ENCODE measurements at regions not wholly inside any gene's neighbourhood (a gene's known extent, or its start where the extent isn't known, plus 50 kb on each side); places are given as distances from the start of the nearest gene placed in this dataset.
"Not testable (repeated sequence)": the region's sequence is repeated elsewhere in the genome, so short reads cannot be mapped to it uniquely, and the experiment has no call there.

- no peak for DNase-seq (ENCODE audit: low spot score)
Measured at GRCh38 chr2:234406085-234406484, 90.8 kb downstream of the ARL4C start.

DNA sequence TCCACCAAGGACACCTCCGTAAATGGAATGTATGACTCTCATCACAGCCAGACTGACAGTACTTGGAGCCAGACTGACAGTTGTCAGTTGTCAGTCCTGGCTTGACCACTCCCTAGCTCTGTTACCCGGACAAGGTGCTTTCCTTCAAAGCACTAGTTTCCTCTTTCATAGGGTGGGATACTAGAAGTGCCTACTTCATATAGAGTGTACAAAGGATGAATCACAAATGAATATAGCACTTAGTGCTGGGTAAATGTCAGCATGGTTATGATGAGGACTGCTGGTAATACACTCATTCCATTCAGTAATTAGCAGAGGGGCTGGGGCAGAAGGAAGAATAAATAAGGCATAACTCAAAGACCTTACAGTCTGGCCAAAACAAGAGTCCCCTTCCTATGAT, 91.4 kb downstream of the ARL4C start:
- no peak for DNase-seq (ENCODE audit: low spot score)

GRCh38 chr2:234404957-234405356, 91.9 kb downstream of the ARL4C start:
- no peak for DNase-seq (ENCODE audit: low spot score)

DNA sequence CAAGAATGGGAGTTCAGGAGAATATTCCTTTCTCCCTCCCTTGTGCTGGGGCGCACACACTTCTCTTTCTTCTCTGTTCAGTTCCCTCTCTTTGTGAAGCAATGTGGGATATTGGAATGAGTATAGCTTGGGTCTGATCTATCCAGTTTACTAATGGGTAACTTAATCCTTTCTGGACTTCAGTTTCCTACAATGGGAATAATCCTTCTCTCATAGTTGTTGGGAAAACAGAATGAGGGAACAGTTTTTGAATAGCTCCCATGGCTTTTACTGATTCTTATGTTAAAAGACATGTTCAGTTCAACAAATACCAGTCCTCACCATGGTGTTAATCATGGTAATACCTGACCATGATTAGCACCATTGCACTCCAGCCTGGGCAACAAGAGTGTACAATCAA, 93.1 kb downstream of the ARL4C start:
- no peak for DNase-seq (ENCODE audit: low spot score)

GRCh38 chr2:234403074-234403473, 93.8 kb downstream of the ARL4C start:
- no peak for DNase-seq (ENCODE audit: low spot score)

DNA sequence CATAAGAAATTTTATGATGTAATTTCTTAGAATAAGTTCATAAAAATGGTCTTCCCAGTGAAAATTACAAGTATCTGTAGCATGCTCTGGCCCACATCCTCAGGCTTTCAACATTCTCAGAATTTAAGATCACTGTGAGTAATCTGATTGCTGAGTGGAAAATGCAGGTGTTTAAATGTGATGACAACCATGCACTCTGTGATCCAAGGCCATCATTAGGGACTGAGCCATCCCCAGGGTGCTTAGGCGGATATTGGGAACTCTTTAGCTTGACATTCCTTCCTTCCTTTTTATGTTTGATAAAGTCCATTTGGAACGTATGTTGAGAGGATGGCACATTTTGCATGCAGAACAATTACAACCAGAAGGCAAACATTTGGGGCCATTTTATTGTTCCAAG, 95.5 kb downstream of the ARL4C start:
- DNase-seq (ENCODE audit: low spot score) = peak; percentile 13

DNA sequence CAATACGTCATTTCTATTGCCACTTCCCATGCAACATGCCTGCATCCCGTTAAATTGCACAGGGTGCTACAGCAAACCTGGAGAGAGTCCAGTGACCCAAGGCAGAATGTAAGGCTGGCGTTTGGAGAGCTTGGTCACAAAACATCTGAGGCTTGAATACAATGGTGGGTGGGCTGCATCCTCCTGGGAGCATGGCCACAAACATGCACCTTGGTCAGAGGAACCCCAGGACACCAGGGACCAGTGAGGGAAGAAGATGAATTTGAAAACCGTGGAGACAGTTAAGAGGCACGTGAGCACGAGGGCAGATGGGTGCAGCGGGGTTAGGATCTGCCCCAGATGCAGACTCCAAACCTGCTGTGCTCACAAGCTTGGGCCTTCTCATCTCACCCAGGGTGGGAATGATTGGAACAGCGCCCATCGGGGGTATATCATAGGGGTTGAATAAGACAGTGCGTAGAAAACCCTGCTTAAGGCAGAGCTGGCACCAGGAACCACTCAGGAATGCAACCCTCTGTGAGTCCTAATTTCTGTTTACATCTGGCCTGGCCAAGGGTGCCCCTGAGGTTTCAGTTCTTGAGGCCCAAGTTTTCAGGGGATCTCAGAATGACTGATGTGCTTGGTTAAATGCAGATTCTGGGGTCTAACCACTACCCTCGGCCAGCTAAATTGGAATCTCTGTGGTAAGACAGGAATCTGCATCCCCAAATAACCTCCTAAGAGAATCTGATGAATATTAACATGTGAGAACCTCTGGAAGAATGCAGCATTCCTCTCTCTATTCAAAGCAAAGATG, 97.2 kb downstream of the ARL4C start:
- no peak for DNase-seq (ENCODE audit: low spot score)

DNA sequence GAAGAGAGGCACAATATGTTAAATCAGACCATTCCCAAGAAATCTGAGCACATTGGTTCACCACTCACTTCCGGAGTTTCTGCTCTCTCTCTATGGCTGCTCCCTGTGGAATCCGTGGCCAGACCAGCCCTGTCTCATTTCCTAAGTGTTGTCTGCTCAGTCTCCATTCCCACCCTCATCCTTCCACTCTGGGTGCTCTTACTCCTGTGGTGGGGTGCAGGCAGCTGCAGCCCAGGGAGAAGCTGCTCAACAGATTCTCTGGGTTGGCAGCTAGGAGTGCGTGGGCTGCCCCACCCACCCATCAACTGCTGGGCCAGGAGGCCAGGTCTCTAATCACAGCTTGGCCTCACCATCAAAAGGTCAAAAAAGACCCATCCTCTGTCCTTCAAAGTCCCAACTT, 98.3 kb downstream of the ARL4C start:
- no peak for DNase-seq (ENCODE audit: low spot score)

DNA sequence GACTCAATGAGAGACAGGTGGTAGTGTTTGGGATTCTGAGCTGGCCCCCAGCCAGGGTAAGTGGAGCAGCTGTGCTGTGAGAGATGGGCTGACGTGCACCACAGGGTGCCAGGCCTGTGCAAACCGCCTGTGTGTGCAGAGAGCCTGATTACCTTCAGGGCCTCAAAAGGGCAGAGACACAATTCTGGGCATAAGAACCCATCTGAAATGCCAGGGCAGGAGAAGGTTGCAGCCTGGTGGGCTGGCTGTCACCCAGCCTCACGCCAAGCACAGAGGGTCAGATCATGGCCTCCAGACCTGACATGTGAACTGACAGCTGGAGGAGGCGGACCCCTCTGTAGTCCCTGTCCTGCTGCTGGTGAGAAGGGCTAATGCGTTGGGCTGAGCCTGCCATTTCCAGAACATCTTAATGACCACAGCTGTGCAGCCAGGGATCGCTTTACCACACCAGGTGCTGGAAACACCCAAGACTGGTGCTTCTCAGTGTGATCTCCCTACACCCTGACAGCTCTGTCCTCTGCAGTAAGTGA, 100.9 kb downstream of the ARL4C start:
- DNase-seq (ENCODE audit: low spot score) = no peak

- DNase-seq (ENCODE audit: low spot score) = no peak
Measured at GRCh38 chr2:234394450-234394849, 102.4 kb downstream of the ARL4C start.

DNA sequence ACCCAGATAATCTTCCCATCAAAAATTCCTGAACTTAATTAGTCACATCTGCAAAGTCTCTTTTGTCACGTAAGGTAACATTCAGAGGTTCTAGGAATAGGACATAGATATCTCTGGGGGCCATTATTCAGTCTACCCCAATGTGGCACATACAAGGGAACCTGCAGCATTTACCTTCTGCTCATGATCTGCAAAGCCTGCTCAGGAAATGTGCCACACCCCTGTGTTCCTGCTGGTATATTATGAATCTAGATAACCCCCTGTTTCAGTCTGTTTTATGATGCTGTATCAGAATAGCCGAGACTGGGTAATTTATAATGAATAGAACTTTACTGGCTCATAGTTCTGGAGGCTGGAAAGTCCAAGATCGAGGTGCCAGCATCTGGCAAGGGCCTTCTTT, 103.5 kb downstream of the ARL4C start:
- no peak for DNase-seq (ENCODE audit: low spot score)

DNA sequence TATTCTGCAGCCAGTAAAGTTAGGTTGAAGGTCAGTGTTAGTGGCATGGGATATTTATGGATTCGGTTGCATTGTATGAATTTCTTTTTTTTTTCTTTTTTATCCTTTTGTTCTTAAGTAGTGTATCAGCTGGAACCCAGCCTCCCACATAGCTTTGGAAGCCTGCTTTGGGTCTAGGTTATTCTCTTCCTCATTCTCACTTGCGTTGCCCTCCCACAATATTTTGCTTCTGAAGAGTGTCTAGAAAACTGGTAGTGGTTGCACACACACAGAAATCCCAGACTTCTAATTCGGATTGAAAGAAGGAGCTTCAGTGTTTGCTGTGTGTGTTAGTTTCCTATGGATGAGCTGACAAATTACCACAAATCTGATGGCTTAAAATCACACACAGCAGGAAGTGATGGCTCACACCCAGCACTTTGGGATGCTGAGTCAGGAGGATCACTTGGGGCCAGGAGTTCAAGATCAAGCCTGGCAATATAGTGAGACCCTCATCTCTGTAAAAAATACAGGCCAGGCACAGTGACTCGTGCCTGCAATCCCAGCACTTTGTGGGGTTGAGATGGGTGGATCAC, 104.8 kb downstream of the ARL4C start:
- no peak for DNase-seq (ENCODE audit: low spot score)

GRCh38 chr2:234391625-234392024, 105.3 kb downstream of the ARL4C start:
- no peak for DNase-seq (ENCODE audit: low spot score)

DNA sequence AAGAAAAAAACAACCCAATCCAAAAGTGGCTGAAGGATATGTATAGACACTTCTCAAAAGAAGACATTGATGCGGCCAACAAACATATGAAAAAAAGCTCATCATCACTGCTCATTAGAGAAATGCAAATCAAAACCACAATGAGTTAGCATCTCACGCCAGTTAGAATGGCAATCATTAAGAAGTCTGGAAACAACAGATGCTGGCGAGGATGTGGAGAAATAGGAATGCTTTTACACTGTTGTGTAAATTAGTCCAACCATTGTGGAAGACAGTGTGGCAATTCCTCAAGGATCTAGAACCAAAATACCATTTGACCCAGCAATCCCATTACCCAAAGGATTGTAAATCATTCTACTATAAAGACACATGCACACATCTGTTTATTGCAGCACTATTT, 107.2 kb downstream of the ARL4C start:
- DNase-seq (ENCODE audit: low spot score) = not testable (repeated sequence)

- DNase-seq (ENCODE audit: low spot score) = no peak
Measured at GRCh38 chr2:234388591-234388990, 108.3 kb downstream of the ARL4C start.

DNA sequence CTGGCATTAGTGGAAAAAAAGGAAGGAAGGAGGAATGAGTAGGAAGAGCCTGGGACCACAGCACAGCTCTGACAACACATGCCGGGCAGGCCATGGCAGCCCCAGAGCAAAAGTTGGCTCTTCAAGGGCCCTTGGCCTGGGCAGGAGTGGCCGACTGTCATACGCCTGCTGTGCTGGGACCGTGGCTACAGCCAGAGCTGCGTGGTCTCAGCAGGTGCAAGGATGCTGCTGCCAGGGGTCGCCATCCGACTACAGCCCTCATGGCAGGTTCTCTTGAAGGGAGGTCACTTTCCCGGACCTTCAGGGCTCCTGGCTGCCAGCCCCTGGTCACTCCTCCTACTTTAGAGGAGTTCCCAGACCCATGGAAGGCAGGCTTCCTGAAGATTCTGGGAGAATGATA, 109.9 kb downstream of the ARL4C start:
- no peak for DNase-seq (ENCODE audit: low spot score)

- DNase-seq (ENCODE audit: low spot score) = no peak
Measured at GRCh38 chr2:234382131-234382530, 114.8 kb downstream of the ARL4C start.

- not testable (repeated sequence) for DNase-seq (ENCODE audit: low spot score)
Measured at GRCh38 chr2:234378958-234379357, 117.9 kb downstream of the ARL4C start.

- no peak for DNase-seq (ENCODE audit: low spot score)
Measured at GRCh38 chr2:234378440-234378839, 118.4 kb downstream of the ARL4C start.

GRCh38 chr2:234377761-234378391, 119.0 kb downstream of the ARL4C start:
- DNase-seq (ENCODE audit: low spot score) = no peak

DNA sequence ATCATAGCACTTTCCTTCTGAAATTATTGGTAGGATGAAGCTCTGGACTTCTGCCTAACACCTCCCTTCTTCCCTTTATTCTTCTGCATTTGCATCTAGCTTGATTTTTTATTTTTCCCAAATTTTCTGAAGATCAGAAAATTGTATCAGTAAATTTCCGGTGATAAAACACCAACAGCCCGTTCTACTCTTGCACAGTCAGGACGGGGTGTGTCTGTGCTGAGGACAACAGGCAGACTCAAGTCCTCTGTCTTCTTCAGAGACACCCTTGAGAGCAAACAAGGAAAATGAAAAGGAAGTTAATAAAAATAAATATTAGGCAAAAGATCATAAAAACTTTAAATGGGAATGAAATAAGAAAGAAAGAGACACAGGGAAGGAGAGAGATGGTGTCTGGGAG, 120.7 kb downstream of the ARL4C start:
- DNase-seq (ENCODE audit: low spot score) = no peak

DNA sequence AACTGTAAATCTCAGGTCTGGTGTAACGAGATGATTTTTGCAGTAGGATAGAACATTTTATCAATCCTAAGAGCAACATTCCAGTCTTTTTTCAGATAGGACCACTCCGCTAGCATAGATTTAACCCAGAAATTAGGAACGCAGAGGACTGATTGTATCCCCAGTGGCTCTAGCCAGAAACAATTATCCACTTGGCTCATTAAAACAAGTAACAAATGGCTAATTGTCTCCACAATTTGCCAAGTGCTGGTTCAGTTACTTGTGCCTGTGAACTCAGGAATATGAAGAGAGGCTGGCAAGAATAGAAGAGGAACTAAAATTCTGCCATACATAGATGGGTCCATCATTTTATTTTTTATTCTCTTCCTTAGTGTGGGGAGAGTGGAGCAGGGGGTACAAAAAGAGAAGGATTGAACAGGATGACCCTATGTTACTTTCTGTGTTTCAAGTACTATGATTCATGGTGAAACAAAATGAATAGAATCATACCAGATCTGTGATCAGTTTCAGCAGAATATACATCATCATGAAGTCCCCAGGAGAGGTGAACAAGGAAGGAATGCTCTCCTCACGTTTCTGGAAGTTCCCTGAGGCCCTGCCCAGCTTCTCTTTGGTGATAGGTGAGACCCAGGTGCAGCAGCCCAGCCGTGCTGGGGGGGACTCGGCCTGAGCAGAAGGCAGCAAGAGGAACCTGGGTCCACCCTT, 121.6 kb downstream of the ARL4C start:
- DNase-seq (ENCODE audit: low spot score) = no peak

DNA sequence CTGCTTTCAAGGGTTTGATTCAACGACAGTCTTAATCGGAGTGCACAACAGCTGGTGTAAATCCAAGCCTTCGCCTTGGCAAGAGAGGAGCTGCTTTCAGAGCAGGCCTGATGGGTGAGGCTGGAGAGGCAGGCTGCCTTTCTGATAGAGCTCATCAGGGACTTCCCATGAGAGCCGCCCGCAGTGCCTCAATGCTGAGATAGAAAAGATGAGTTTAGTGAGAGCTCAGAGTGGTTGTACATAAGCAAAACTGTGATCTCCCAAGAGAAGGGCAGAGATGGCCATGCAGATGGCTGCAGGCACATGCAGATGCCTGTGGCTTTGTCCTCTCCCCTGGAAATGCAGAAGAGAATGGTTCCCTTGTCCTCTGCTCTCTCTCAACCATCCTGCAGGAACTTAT, 122.1 kb downstream of the ARL4C start:
- DNase-seq (ENCODE audit: low spot score) = no peak
